ENCODE measurements at regions not wholly inside any gene's neighbourhood (a gene's known extent, or its start where the extent isn't known, plus 50 kb on each side); places are given as distances from the start of the nearest gene placed in this dataset.

DNA sequence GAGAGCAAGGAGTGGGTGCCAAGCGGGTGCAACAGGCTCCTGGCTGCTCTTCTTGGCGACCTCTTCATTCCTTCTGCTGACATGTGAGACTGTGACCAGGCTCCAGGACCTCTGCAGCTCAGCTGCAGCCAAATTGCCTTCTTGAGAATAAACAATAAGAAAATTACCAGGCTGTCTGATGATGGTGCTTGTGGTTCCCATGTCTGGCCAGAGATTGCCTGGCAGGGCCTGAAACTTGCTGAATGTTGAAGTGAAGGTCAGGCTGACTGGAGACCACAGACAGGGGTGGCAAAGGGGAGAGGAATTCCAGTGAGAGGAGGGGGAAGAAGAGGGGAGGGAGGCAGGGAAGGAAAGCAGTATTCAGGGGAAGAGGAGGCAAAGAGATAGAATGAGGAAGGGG, 497.4 kb upstream of the PODXL start:
- Mint-ChIP-seq H3K4me3 (no peak overlapping the region), H3K4me1 (peaks cover 26% of the 10 kb centered on the region), H3K27ac (no peak overlapping the region), H3K36me3 (ENCODE audit: low read depth) (peaks cover 5% of the 10 kb centered on the region), H3K9me3 (peaks cover 30% of the 10 kb centered on the region), H3K27me3 (ENCODE audit: low read depth) (peaks cover 10% of the 10 kb centered on the region)
- TF ChIP-seq, protein P1, sequence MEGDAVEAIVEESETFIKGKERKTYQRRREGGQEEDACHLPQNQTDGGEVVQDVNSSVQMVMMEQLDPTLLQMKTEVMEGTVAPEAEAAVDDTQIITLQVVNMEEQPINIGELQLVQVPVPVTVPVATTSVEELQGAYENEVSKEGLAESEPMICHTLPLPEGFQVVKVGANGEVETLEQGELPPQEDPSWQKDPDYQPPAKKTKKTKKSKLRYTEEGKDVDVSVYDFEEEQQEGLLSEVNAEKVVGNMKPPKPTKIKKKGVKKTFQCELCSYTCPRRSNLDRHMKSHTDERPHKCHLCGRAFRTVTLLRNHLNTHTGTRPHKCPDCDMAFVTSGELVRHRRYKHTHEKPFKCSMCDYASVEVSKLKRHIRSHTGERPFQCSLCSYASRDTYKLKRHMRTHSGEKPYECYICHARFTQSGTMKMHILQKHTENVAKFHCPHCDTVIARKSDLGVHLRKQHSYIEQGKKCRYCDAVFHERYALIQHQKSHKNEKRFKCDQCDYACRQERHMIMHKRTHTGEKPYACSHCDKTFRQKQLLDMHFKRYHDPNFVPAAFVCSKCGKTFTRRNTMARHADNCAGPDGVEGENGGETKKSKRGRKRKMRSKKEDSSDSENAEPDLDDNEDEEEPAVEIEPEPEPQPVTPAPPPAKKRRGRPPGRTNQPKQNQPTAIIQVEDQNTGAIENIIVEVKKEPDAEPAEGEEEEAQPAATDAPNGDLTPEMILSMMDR (IDR thresholded peaks at IDR 0.05; ENCODE audit: unreplicated experiment in 3 of 3): no peak

DNA sequence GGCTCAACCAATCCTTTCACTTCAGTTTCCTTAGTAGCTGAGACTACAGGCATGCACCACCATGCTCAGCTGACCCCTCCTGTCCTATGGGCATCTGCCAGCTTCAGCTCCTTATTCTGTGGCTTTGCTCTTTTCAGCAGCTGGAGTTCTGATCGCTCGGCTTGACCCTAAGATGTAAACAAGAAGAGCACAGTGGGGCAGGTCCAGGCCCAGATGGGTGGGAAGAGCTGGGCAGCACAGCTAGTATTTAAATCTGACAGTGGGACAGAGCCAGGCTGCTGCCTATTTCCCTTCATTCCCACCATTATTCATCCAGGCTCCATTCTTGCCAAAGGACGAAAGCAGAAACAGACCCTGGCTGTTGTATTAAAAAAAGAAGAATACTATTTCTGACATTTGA, 494.9 kb upstream of the PODXL start:
- Mint-ChIP-seq H3K36me3 (ENCODE audit: low read depth) (no peaks in the 10 kb centered on the region), H3K27ac (peak overlapping the region in 2 of 3 experiments; percentile 3 to 46), H3K9me3 (peaks cover 14% of the 10 kb centered on the region), H3K4me1 (peaks cover 26% of the 10 kb centered on the region), H3K4me3 (no peak overlapping the region), H3K27me3 (ENCODE audit: low read depth) (peaks cover 9% of the 10 kb centered on the region)
- TF ChIP-seq, protein P1 (IDR thresholded peaks at IDR 0.05; ENCODE audit: unreplicated experiment in 3 of 3): no peak

DNA sequence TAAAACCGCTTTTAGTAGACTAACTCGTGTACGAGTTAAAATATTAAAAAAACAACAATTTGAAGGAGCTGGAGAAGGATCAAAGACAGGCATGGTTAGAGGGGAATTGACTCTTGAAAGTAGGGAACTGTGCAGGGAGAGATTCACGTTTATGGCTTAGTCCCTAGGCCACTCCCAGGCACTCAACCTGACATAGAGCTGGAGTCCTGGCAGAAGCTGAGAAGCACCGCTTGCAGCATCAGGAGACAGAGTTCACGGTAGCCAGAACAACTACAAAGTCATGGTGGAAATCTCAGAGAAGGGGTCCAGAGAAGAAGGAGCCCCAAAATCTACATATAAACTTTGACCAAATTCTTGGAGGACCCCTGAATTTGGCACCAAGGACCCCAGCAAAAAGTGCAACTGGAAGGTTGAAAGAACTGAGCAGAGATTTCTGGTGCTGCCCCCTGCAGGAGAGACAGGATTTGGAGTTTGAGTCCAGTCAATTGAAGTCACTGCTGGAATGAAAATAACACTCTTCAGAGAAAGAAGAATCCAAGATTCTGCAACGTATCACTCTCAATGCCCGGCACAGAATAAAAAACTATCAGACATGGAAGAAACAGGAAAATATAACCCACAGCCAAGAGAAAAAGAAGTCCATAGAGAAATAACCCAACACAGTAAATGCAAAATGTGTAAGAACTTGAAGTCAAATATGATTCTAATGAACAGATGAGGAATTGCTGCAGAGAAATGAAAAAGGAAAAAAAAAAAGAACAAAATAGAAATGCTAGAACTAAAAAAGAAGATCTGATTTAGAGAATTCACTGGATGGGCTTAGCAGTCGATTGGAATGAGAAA, 493.3 kb upstream of the PODXL start:
- TF ChIP-seq, protein P1 (IDR thresholded peaks at IDR 0.05; ENCODE audit: unreplicated experiment in 3 of 3): peak in 2 of 3 experiments; percentile 36 to 48
- Mint-ChIP-seq H3K27ac (no peak overlapping the region), H3K9me3 (peaks cover 13% of the 10 kb centered on the region), H3K4me1 (peaks cover 14% of the 10 kb centered on the region), H3K4me3 (no peak overlapping the region), H3K36me3 (ENCODE audit: low read depth) (no peaks in the 10 kb centered on the region), H3K27me3 (ENCODE audit: low read depth) (peaks cover 11% of the 10 kb centered on the region)

DNA sequence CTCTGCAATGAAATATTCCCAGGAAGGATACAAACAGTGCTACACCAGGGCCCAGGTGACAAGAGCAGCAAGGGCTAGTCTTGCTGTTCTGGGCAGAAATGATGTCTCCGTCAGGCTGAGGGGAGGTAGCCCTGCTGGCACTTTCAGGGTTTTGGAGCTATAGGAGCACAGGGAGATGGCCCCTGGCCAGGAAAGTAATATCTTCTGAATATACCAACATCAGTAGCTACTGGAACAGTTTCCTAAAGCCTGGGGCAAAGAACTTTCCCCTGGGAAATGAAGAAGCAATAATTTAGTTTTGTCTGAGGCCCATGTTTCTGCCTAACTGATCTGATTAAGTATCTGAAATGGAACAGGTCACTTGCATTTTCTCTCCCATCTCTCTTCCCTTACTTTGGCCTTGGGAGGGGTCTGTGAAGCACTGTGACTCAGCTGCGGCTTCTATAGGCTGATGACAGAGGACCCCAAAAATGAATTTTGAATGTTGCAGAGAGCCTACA, 489.1 kb upstream of the PODXL start:
- Mint-ChIP-seq H3K4me3 (no peak overlapping the region), H3K27ac (no peak overlapping the region), H3K9me3 (peaks cover 6% of the 10 kb centered on the region), H3K27me3 (ENCODE audit: low read depth) (peaks cover 8% of the 10 kb centered on the region), H3K4me1 (no peaks in the 10 kb centered on the region), H3K36me3 (ENCODE audit: low read depth) (no peaks in the 10 kb centered on the region)
- TF ChIP-seq, protein P1 (IDR thresholded peaks at IDR 0.05; ENCODE audit: unreplicated experiment in 3 of 3): no peak

DNA sequence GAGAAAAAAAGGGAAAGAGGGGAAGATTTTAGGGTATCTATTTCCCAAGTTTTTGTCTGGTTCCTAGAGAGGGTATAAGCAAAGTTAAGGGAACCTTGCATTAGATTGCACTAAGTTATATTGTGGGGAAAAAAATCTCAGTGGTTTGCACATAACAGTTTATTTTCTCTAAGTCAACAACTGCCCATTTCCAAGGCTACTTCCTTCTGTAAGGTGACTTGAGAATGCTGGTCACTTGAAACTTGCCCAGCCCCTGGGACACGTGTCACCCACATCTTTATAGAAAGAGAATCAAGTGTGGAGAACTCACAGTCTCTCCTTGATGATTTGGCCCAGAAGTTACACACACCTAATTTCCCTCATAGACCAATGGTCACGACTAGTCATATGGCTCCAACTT, 488.6 kb upstream of the PODXL start:
- TF ChIP-seq, protein P1 (IDR thresholded peaks at IDR 0.05; ENCODE audit: unreplicated experiment in 3 of 3): no peak
- H3K9me3 Mint-ChIP-seq: peaks cover 6% of the 10 kb centered on the region
- no peaks in the 10 kb centered on the region for H3K36me3 Mint-ChIP-seq (ENCODE audit: low read depth)
- H3K27ac Mint-ChIP-seq: no peak overlapping the region
- no peaks in the 10 kb centered on the region for H3K4me1 Mint-ChIP-seq
- peaks cover 8% of the 10 kb centered on the region for H3K27me3 Mint-ChIP-seq (ENCODE audit: low read depth)
- no peak overlapping the region for H3K4me3 Mint-ChIP-seq

DNA sequence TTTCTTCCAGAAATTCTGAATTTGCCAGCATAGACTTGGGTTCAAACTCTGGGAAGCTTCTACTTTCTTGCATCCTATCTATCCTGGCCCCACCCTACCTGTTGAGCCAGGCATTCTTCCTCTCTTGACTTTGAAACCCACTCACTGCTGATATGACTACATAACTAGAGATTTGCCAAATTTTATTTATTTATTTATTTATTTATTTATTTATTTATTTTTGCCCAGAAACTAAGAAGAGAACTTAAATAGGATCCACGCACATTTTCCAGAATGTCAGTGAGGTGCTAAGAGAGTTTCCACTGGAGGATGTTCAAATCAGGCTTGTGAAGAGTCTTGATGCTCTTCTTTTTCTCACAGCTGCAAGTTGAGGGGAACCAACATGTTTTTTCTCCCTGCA, 487.8 kb upstream of the PODXL start:
- Mint-ChIP-seq H3K27ac (no peak overlapping the region), H3K4me3 (no peak overlapping the region), H3K4me1 (no peaks in the 10 kb centered on the region), H3K9me3 (peaks cover 5% of the 10 kb centered on the region), H3K27me3 (ENCODE audit: low read depth) (peaks cover 8% of the 10 kb centered on the region), H3K36me3 (ENCODE audit: low read depth) (no peaks in the 10 kb centered on the region)
- TF ChIP-seq, protein P1 (IDR thresholded peaks at IDR 0.05; ENCODE audit: unreplicated experiment in 3 of 3): no peak

Measured in nephron (organoid).